Aorta (tissue), 5 donors: ENCODE measurements at regions not wholly inside any gene's neighbourhood (a gene's known extent, or its start where the extent isn't known, plus 50 kb on each side); places are given as distances from the start of the nearest gene placed in this dataset.
"Not testable (repeated sequence)": the region's sequence is repeated elsewhere in the genome, so short reads cannot be mapped to it uniquely, and the experiment has no call there.

ENCODE experiments used
- ATAC-seq: fragments of 200-7000 bp; cut with Tn5 transposase; one replicate; pipeline ENCODE4 v1.9.1; 2022; ENCODE audit warnings: moderate library complexity; ENCODE audit not compliant: low FRiP score
- DNase-seq, 2 donors: peaks; one replicate each; pipeline ENCODE4 v3.0.0-alpha.2; 2020
- H3K27ac ChIP-seq, 2 donors: one replicate each; pipeline ENCODE4 v1.5.1; 2013; ENCODE audit warnings: low read length in 2 of 2, mild to moderate bottlenecking in 2 of 2, moderate library complexity in 2 of 2, control low read depth in 1 of 2, inconsistent platforms in 1 of 2, low read depth in 1 of 2
- H3K27me3 ChIP-seq, 2 donors: one replicate each; pipeline ENCODE4 v1.6.1; 2013; ENCODE audit warnings: control low read depth in 1 of 2, low read length in 1 of 2, mild to moderate bottlenecking in 1 of 2, moderate library complexity in 1 of 2; ENCODE audit not compliant: insufficient read depth in 2 of 2, control insufficient read depth in 1 of 2
- H3K36me3 ChIP-seq, 2 donors: one replicate each; pipeline ENCODE4 v1.6.1; 2013; ENCODE audit warnings: control low read depth in 1 of 2, low read length in 1 of 2, mild to moderate bottlenecking in 1 of 2; ENCODE audit not compliant: insufficient read depth in 2 of 2, control insufficient read depth in 1 of 2
- H3K4me1 ChIP-seq, 2 donors: one replicate each; pipeline ENCODE4 v1.6.1; 2013; ENCODE audit warnings: low read length in 2 of 2, control low read depth in 1 of 2, mild to moderate bottlenecking in 1 of 2, moderate library complexity in 1 of 2; ENCODE audit not compliant: insufficient read depth in 2 of 2, control insufficient read depth in 1 of 2
- H3K4me3 ChIP-seq, 2 donors: one replicate each; pipeline ENCODE4 v1.5.1; 2013; ENCODE audit warnings: low read length in 2 of 2, control low read depth in 1 of 2, mild to moderate bottlenecking in 1 of 2
- H3K9me3 ChIP-seq: one replicate; pipeline ENCODE4 v1.6.1; 2013; ENCODE audit warnings: mild to moderate bottlenecking, low read length; ENCODE audit not compliant: control insufficient read depth
- WGBS, 2 donors: extraction: QIAGEN DNeasy Blood & Tissue Kit; methylation state at CpG; one replicate each; pipeline ENCODE4 v1.1.7; 2013; 5-methylcytosine and 5-hydroxymethylcytosine counted together
- intact Hi-C, 2 donors: fragments of 100-400 bp; cut with DNase I; formaldehyde crosslinking; loops; one replicate each; pipeline versions ENCODE4 v1.14.2 to v1.15.0; 2022
- donor health status: healthy with polysubstance abuse.
- donor health status: Bipolar disorder and iron deficiency.
- donor health status: DM: no; HTN: no; CAD: no.
- donor health status: DM: no; HTN: no; CAD: no.
- donor health status: DM: yes; HTN: yes; CAD: no.

DNA sequence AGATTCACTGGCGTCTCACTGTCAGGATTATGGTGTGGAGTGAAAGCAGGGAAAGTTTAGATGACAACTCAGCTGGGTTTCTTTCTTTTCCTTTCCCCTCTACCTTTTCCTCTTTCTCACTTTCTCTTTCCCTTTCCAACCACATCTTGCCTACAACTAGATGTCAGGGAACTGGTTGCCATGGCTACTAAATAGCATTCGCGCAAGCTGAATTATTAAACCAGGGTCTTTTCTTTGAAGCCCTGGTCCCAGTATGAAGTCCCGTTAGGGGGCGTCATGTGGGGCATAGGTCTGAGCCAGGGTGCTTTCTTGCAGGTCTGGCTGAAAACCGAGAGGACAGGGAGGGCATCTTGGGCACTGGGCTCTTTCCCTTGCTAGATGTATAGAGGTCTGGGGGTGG lies 168.4 kb upstream of the CACNA1E start:
- H3K27ac ChIP-seq: no peak overlapping the region
- H3K4me3 ChIP-seq: no peak overlapping the region
- no peaks in the 10 kb centered on the region for H3K9me3 ChIP-seq
- H3K27me3 ChIP-seq: no peaks in the 10 kb centered on the region
- no peaks in the 10 kb centered on the region for H3K4me1 ChIP-seq
- DNase-seq: no peak
- H3K36me3 ChIP-seq: no peaks in the 10 kb centered on the region
- ATAC-seq: no peak
- WGBS, 2 donors: 15% methylated on average over 6 of the region's 6 CpGs
- intact Hi-C loops: no loop called here

DNA sequence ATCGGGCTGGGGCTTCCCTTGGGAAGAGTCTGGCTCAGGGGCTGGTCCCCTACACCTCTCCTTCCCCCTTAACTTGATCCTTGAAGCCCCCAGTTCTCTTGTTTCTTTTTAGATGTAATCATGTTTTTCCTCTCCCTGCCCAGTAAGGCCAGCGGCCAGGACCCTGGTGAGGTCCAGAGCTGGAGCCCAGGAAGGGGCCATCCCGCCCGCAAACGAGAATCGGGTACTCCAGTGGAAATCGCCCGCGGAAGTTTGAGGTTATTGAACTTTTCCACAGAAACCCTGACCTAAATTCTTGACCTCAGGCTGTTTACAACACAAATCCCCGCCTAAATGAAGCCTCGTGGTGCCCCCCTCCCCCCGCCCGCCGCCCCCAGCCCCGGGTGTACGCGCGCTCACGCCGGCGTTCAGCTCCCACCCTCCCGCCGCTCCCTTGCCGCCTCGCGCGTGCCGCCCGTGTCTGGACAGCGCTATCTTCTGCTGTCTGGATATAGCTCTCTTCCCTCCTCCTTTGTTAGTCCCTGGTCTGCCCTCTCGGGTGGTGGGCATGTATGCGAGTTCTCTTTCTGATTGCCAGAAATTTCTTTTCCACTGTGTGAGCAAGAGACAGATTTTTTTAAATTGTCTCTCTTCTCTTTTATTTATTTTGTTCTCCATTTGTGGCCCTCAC lies 165.9 kb upstream of the CACNA1E start:
- 1% methylated on average over 32 of the region's 32 CpGs for WGBS, 2 donors
- Histone ChIP-seq H3K27me3 (no peaks in the 10 kb centered on the region), H3K4me1 (no peaks in the 10 kb centered on the region), H3K4me3 (no peak overlapping the region), H3K36me3 (no peaks in the 10 kb centered on the region), H3K27ac (no peak overlapping the region), H3K9me3 (no peaks in the 10 kb centered on the region)
- ATAC-seq (no peak), DNase-seq (no peak)
- intact Hi-C loops: no loop called here

DNA sequence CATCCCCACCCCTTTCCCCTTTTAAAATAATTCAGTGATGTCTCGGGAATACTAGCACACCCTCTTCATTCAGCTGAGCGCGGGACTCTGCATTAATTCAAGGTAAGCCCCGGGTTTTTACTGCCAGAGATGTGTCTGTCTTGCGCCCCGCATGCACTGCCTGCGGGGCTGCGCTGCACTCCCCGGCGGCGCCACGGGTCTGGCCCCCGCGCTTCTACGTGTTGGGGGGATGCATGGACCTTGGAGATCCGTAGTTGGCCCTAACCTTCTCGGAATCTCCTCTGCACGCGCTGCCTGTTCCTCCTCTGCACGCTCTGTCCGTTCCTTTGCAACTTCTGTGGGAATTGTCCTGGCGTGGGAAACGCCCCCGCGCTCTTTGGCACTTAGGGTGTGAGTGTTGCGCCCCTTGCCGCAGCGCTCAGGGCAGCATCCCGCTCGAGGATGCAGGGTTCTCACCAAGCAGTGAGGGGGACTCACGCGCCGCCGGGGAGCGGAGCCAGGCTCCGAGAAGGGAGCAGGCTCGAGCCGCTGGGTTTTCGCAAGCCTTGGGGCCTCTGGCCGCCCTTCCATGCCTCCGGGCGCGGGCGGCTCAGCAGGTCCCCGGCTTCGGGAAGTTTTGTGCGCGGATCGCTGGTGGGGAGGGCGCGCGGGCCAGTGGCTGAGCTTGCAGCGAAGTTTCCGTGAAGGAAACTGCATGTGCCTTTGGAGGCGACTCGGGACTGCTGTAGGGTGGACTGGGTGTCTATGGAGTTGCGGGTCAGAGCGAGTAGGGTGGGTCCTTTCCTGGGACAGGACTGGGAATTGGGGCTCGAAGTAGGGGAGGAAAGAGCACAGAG lies 165.1 kb upstream of the CACNA1E start:
- H3K27ac ChIP-seq: no peak overlapping the region
- no peaks in the 10 kb centered on the region for H3K9me3 ChIP-seq
- no peaks in the 10 kb centered on the region for H3K27me3 ChIP-seq
- ATAC-seq (no peak), DNase-seq (no peak)
- H3K4me3 ChIP-seq: no peak overlapping the region
- no peaks in the 10 kb centered on the region for H3K4me1 ChIP-seq
- intact Hi-C loops: no loop called here
- no peaks in the 10 kb centered on the region for H3K36me3 ChIP-seq
- WGBS, 2 donors: 0 to 1% methylated on average over 55 to 59 of the region's 59 CpGs

DNA sequence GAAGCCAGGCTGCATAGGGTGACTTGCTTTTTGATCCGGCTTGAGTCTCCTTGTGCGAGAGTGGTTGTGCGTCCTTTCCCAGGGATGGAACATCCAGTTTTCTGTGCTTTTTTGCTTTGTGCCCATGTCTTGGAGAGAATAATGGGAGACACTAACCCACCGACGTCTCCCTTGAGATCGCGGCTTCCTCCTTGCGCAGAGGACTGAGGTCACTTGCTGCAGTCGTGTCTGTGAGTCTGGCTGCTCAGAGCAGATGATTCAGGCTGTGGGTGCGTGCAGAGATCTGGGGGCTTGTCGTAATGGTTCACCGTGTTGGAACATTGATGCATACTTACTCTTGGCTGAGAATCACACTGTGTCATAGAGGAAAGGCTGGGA lies 164.5 kb upstream of the CACNA1E start:
- Histone ChIP-seq H3K4me1 (no peaks in the 10 kb centered on the region), H3K27ac (no peak overlapping the region), H3K27me3 (no peaks in the 10 kb centered on the region), H3K36me3 (no peaks in the 10 kb centered on the region), H3K9me3 (no peaks in the 10 kb centered on the region), H3K4me3 (no peak overlapping the region)
- 3 to 4% methylated on average over 12 of the region's 12 CpGs for WGBS, 2 donors
- intact Hi-C loops: no loop called here
- DNase-seq (no peak), ATAC-seq (no peak)

DNA sequence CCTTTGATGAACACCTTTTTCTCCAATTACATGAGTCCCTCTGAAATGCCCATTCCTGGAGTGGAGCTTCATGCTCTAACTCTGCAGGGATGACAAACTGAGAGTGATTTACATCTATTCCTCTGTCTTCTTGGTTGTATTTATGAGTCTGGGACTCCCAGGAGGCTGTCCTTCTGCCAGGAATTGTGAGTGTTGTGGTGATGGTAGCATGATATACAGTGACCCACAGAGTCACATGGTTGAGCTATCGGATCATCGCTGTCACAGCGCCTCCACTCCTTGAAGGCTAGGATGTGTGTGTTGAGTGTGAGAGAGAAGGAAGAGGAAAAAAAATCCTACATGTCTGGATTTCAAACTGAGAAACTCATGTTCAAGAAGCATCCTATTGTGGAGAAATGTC lies 163.4 kb upstream of the CACNA1E start:
- no peaks in the 10 kb centered on the region for H3K4me1 ChIP-seq
- H3K9me3 ChIP-seq: no peaks in the 10 kb centered on the region
- ATAC-seq (no peak), DNase-seq (no peak)
- H3K4me3 ChIP-seq: no peak overlapping the region
- no peak overlapping the region for H3K27ac ChIP-seq
- no peaks in the 10 kb centered on the region for H3K27me3 ChIP-seq
- H3K36me3 ChIP-seq: no peaks in the 10 kb centered on the region
- intact Hi-C loops: no loop called here
- WGBS, 2 donors: 12 to 27% methylated on average over 3 of the region's 3 CpGs

DNA sequence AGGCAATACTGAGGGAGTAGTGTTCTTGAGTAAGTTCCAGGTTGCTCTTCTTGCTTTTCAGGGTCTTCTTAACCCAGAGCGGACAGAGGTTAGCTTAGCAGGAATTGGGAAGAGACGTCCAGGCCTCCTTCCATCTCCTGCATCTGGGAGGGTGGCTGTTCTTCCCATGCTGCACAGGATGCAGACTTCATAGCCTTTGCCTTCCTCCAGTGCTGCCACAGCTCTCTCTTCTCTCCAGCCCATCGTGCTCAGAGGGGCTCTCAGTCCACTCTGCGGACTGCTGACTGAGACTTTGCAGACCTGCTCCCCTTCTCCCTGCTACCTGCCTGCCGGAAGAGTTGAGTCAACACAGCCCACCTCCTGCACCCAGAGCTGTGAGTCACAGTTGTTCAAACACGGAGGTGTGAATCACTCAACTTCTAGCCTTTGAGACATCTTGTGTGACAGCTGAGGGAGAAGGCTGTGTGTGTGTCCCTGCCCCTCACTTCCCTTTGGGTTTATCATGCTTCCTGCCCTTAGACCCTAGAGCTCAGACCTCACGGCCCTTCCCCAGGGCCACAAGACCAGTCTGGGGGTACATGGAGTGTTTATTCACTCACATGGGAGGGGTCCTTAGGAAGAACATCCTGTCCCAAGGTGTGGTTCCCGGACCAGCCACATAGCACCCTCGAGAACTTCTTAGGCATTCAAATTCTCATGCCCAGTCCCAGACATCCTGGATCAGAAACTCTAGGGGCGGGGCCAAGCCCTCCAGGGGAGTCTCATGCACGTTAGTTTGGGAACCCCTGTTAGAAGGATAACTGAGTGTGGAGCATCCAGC lies 158.3 kb upstream of the CACNA1E start:
- Histone ChIP-seq H3K27me3 (no peaks in the 10 kb centered on the region), H3K4me1 (no peaks in the 10 kb centered on the region), H3K4me3 (no peak overlapping the region), H3K27ac (no peak overlapping the region), H3K9me3 (no peaks in the 10 kb centered on the region), H3K36me3 (no peaks in the 10 kb centered on the region)
- 59 to 63% methylated on average over 11 of the region's 11 CpGs for WGBS, 2 donors
- intact Hi-C loops: no loop called here
- DNase-seq (no peak), ATAC-seq (no peak)

DNA sequence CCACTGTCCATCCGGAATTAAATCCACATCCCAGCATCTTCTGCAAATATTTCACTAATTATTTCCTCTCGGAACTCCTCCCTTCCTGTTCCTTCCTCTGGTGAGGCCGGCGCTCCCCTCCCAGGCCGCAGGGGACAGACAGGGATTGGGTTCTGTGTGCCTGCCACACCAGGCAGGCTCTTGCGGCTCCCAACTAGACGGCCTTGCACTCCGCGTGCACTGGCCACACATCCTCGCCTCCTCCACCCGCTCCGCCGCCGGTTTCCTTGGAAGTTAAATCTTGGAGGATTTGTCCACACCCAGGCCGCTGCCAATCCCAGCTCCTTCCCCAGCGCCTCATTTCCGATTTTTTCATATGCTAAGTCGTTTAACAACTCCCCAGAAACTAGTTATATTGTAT lies 157.6 kb upstream of the CACNA1E start:
- H3K4me1 ChIP-seq, H3K27me3 ChIP-seq, H3K9me3 ChIP-seq, intact Hi-C loops, ATAC-seq, H3K4me3 ChIP-seq, H3K27ac ChIP-seq, DNase-seq, H3K36me3 ChIP-seq: not testable (repeated sequence)
- WGBS, 2 donors: 75 to 77% methylated on average over 18 of the region's 18 CpGs

DNA sequence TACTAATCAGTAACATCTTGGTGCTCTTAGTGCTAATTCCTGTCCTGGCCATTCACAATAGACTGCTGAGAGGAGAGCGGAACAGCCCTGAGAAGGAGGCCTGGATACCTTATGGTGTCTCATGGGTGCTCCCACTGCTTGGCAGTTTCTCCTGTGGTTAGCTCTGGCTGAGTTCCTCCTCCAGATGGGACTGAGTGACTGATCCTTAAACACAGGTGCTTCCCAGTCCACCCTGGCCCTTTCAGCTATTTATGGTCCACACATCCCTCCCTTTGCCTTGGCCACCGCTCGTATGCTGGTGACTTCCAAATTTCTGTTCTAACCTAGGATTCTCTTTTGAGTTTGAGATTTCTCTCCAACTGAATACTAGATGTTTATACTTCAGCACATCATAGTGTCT lies 157.0 kb upstream of the CACNA1E start:
- DNase-seq: no peak
- H3K4me1 ChIP-seq: no peaks in the 10 kb centered on the region
- H3K27ac ChIP-seq: no peak overlapping the region
- no peak overlapping the region for H3K4me3 ChIP-seq
- no peaks in the 10 kb centered on the region for H3K27me3 ChIP-seq
- 92 to 94% methylated on average over 3 of the region's 3 CpGs for WGBS, 2 donors
- no peaks in the 10 kb centered on the region for H3K9me3 ChIP-seq
- intact Hi-C loops: no loop called here
- no peaks in the 10 kb centered on the region for H3K36me3 ChIP-seq
- ATAC-seq: no peak
